Panc1 (cell line): ENCODE measurements at regions not wholly inside any gene's neighbourhood (a gene's known extent, or its start where the extent isn't known, plus 50 kb on each side); places are given as distances from the start of the nearest gene placed in this dataset.

ENCODE experiments used
- CTCF ChIP-seq: fragments of 450-650 bp; IDR thresholded peaks from 2 replicates; pipeline ENCODE4 v1.5.1; 2017; ENCODE audit warnings: mild to moderate bottlenecking
- POLR2AphosphoS5 ChIP-seq: IDR thresholded peaks from 2 replicates; pipeline ENCODE4 v1.6.1; 2012; ENCODE audit warnings: mild to moderate bottlenecking, low read depth, low read length, moderate library complexity
- SIN3A ChIP-seq: IDR thresholded peaks from 2 replicates; pipeline ENCODE4 v1.6.1; 2012; ENCODE audit warnings: low read depth, mild to moderate bottlenecking, low read length, moderate library complexity, borderline replicate concordance; ENCODE audit not compliant: insufficient read depth
- TCF7L2 ChIP-seq: IDR thresholded peaks from 2 replicates; pipeline ENCODE4 v1.6.1; 2011; ENCODE audit warnings: mild to moderate bottlenecking, low read depth, low read length, inconsistent platforms

- no peak for TF ChIP-seq CTCF
- no peak for TF ChIP-seq SIN3A
- TF ChIP-seq POLR2AphosphoS5, result no peak
- TF ChIP-seq TCF7L2, result no peak
Observed at GRCh38 chr12:89156340-89156739, 196.0 kb downstream of the DUSP6 start.
